ENCODE measurements at regions not wholly inside any gene's neighbourhood (a gene's known extent, or its start where the extent isn't known, plus 50 kb on each side); places are given as distances from the start of the nearest gene placed in this dataset.

- Histone ChIP-seq H3K9me2 (replicated peaks; ENCODE audit: insufficient read depth, low read length) (no peaks in the 10 kb centered on the region), H3K9me3 (ENCODE audit: low read length) (peaks cover 18% of the 10 kb centered on the region), H2AFZ (ENCODE audit: low read length) (no peak overlapping the region), H4K20me1 (ENCODE audit: insufficient read depth, low read depth, low read length) (no peaks in the 10 kb centered on the region), H3K27me3 (ENCODE audit: low read length) (no peaks in the 10 kb centered on the region), H3K79me2 (ENCODE audit: low read length) (no peaks in the 10 kb centered on the region), H3K4me1 (ENCODE audit: low read length) (no peaks in the 10 kb centered on the region), H3K36me3 (ENCODE audit: insufficient read depth, low read length) (no peaks in the 10 kb centered on the region), H3K27ac (ENCODE audit: low read length) (no peak overlapping the region), H3K4me2 (ENCODE audit: low read depth, low read length, poor library complexity, severe bottlenecking) (no peak overlapping the region), H3K9ac (ENCODE audit: low read length) (no peak overlapping the region), H3K4me3 (ENCODE audit: low read length) (no peak overlapping the region)
- no peak for DNase-seq
Observed at GRCh38 chr20:11795071-11795615, 122.5 kb upstream of the BTBD3 start.

GRCh38 chr20:11796026-11796425 lies 121.7 kb upstream of the BTBD3 start:
- no peak overlapping the region for H3K4me3 ChIP-seq (ENCODE audit: low read length)
- H3K36me3 ChIP-seq (ENCODE audit: insufficient read depth, low read length) = no peaks in the 10 kb centered on the region
- H3K27me3 ChIP-seq (ENCODE audit: low read length) = no peaks in the 10 kb centered on the region
- no peaks in the 10 kb centered on the region for H3K9me2 ChIP-seq (replicated peaks; ENCODE audit: insufficient read depth, low read length)
- H3K27ac ChIP-seq (ENCODE audit: low read length) = no peak overlapping the region
- no peaks in the 10 kb centered on the region for H3K4me1 ChIP-seq (ENCODE audit: low read length)
- no peak for DNase-seq
- H3K9ac ChIP-seq (ENCODE audit: low read length) = no peak overlapping the region
- peaks cover 17% of the 10 kb centered on the region for H3K9me3 ChIP-seq (ENCODE audit: low read length)
- H3K79me2 ChIP-seq (ENCODE audit: low read length) = no peaks in the 10 kb centered on the region
- no peaks in the 10 kb centered on the region for H4K20me1 ChIP-seq (ENCODE audit: insufficient read depth, low read depth, low read length)
- no peak overlapping the region for H3K4me2 ChIP-seq (ENCODE audit: low read depth, low read length, poor library complexity, severe bottlenecking)
- H2AFZ ChIP-seq (ENCODE audit: low read length) = no peak overlapping the region

- peaks cover 17% of the 10 kb centered on the region for H3K9me3 ChIP-seq (ENCODE audit: low read length)
- no peaks in the 10 kb centered on the region for H4K20me1 ChIP-seq (ENCODE audit: insufficient read depth, low read depth, low read length)
- no peaks in the 10 kb centered on the region for H3K27me3 ChIP-seq (ENCODE audit: low read length)
- H2AFZ ChIP-seq (ENCODE audit: low read length) = no peak overlapping the region
- no peaks in the 10 kb centered on the region for H3K36me3 ChIP-seq (ENCODE audit: insufficient read depth, low read length)
- no peak overlapping the region for H3K27ac ChIP-seq (ENCODE audit: low read length)
- no peak overlapping the region for H3K4me3 ChIP-seq (ENCODE audit: low read length)
- H3K4me2 ChIP-seq (ENCODE audit: low read depth, low read length, poor library complexity, severe bottlenecking) = no peak overlapping the region
- no peak overlapping the region for H3K9ac ChIP-seq (ENCODE audit: low read length)
- H3K79me2 ChIP-seq (ENCODE audit: low read length) = no peaks in the 10 kb centered on the region
- no peak for DNase-seq
- no peaks in the 10 kb centered on the region for H3K4me1 ChIP-seq (ENCODE audit: low read length)
- H3K9me2 ChIP-seq (replicated peaks; ENCODE audit: insufficient read depth, low read length) = no peaks in the 10 kb centered on the region
Observed at GRCh38 chr20:11797156-11797555, 120.5 kb upstream of the BTBD3 start.

DNA sequence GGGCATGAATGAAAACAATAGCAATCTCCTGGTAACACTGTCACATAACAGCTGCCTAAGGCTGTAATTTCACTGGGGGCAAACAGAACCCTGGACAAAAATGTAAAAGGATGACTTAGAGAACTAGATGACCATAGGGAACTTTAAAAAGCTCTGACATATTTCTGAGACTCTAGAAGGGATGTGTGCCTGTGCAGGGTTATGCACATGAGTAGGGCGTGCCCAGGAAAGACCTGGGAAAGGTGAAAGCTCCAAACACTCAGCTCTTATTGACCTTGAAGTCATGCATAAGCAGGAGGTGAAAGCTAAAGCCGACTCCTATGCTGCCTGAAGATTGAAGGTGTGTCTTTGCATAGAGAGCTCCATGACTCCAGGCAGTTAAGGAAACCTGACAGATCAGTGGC lies 118.4 kb upstream of the BTBD3 start:
- peaks cover 20% of the 10 kb centered on the region for H3K9me3 ChIP-seq (ENCODE audit: low read length)
- no peak overlapping the region for H2AFZ ChIP-seq (ENCODE audit: low read length)

DNA sequence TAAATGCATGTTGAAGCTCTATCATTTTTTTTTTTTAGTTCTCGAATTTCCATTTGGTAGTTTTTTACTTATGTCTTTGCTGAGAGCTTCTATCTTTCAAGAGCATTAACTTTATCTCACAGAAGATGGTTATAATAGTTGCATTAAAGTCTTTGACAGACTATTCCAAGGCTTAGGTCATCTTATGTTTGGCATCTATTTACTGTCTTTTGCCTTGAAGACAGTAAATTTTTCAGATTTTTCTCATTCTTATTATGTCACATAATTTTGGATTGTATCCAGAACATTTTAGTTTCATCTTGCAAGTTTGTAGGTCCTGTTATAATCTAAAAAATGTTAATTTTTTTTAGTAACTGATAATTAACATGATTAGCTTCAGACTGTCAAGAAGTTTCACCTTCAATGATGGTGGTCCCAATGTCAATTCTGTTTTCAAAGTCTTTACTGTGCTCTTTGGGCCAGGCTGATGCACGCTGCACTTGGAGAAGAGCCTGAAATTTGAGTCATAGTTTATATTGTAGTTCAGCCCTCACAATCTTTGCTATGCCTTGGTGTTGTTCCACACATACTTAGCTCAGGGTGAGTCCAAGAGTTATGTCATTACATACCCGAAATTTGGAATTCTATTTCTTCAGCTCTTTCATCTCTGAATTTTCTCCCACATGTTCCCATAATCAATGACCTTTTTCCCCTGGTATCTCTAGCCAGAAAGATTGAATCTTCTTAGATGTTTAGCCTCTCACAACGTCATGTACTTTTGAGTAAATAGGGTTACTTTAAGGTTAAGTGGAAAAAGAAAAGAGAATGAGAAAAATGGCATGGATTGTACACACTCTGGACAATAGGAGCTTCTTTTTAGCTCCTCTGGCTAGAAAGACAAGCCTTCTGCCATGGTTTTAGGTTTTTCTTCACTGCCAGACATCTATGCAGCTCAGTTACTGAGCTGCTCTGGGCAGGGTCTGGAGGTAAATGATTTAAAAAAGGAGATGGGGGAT lies 110.3 kb upstream of the BTBD3 start:
- H2AFZ ChIP-seq (ENCODE audit: low read length) = no peak overlapping the region
- no peak for DNase-seq
- no peaks in the 10 kb centered on the region for H4K20me1 ChIP-seq (ENCODE audit: insufficient read depth, low read depth, low read length)
- no peak overlapping the region for H3K9ac ChIP-seq (ENCODE audit: low read length)
- no peaks in the 10 kb centered on the region for H3K4me1 ChIP-seq (ENCODE audit: low read length)
- no peaks in the 10 kb centered on the region for H3K27me3 ChIP-seq (ENCODE audit: low read length)
- no peaks in the 10 kb centered on the region for H3K36me3 ChIP-seq (ENCODE audit: insufficient read depth, low read length)
- H3K4me3 ChIP-seq (ENCODE audit: low read length) = no peak overlapping the region
- H3K4me2 ChIP-seq (ENCODE audit: low read depth, low read length, poor library complexity, severe bottlenecking) = no peak overlapping the region
- no peaks in the 10 kb centered on the region for H3K79me2 ChIP-seq (ENCODE audit: low read length)
- H3K9me3 ChIP-seq (ENCODE audit: low read length) = peaks cover 19% of the 10 kb centered on the region
- no peaks in the 10 kb centered on the region for H3K9me2 ChIP-seq (replicated peaks; ENCODE audit: insufficient read depth, low read length)
- H3K27ac ChIP-seq (ENCODE audit: low read length) = no peak overlapping the region

More for the DNA sequence above, 118.4 kb upstream of the BTBD3 start:
- H3K36me3 ChIP-seq (ENCODE audit: insufficient read depth, low read length) = no peaks in the 10 kb centered on the region
- no peaks in the 10 kb centered on the region for H4K20me1 ChIP-seq (ENCODE audit: insufficient read depth, low read depth, low read length)
- H3K9me2 ChIP-seq (replicated peaks; ENCODE audit: insufficient read depth, low read length) = no peaks in the 10 kb centered on the region
- no peak for DNase-seq
- H3K27ac ChIP-seq (ENCODE audit: low read length) = no peak overlapping the region
- no peak overlapping the region for H3K4me2 ChIP-seq (ENCODE audit: low read depth, low read length, poor library complexity, severe bottlenecking)
- no peaks in the 10 kb centered on the region for H3K4me1 ChIP-seq (ENCODE audit: low read length)
- H3K9ac ChIP-seq (ENCODE audit: low read length) = no peak overlapping the region
- H3K4me3 ChIP-seq (ENCODE audit: low read length) = no peak overlapping the region
- no peaks in the 10 kb centered on the region for H3K27me3 ChIP-seq (ENCODE audit: low read length)
- no peaks in the 10 kb centered on the region for H3K79me2 ChIP-seq (ENCODE audit: low read length)

DNA sequence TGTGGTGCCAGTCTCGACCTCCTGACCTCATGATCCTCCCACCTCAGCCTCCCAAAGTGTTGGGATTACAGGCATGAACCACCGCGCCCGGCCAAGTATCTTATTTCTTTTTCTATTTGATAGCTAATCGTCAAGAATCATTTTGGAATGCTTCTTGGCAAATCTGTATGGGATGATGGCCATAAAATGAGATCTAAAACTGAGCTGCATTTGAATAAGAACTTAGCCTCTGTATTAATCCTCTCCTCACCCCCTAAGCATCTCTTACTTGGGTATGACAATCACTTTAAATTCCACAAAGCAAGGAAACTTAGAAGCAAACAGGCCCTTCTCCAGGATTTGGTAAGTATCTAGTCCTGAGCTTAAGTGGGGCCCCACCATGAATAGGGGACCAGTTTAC lies 108.9 kb upstream of the BTBD3 start:
- no peak overlapping the region for H3K27ac ChIP-seq (ENCODE audit: low read length)
- H3K4me2 ChIP-seq (ENCODE audit: low read depth, low read length, poor library complexity, severe bottlenecking) = no peak overlapping the region
- H3K9me2 ChIP-seq (replicated peaks; ENCODE audit: insufficient read depth, low read length) = no peaks in the 10 kb centered on the region
- H3K27me3 ChIP-seq (ENCODE audit: low read length) = no peaks in the 10 kb centered on the region
- no peak overlapping the region for H2AFZ ChIP-seq (ENCODE audit: low read length)
- peaks cover 22% of the 10 kb centered on the region for H3K9me3 ChIP-seq (ENCODE audit: low read length)
- no peaks in the 10 kb centered on the region for H4K20me1 ChIP-seq (ENCODE audit: insufficient read depth, low read depth, low read length)
- no peak overlapping the region for H3K9ac ChIP-seq (ENCODE audit: low read length)
- no peak overlapping the region for H3K4me3 ChIP-seq (ENCODE audit: low read length)
- no peaks in the 10 kb centered on the region for H3K79me2 ChIP-seq (ENCODE audit: low read length)
- H3K36me3 ChIP-seq (ENCODE audit: insufficient read depth, low read length) = no peaks in the 10 kb centered on the region
- no peaks in the 10 kb centered on the region for H3K4me1 ChIP-seq (ENCODE audit: low read length)
- no peak for DNase-seq

DNA sequence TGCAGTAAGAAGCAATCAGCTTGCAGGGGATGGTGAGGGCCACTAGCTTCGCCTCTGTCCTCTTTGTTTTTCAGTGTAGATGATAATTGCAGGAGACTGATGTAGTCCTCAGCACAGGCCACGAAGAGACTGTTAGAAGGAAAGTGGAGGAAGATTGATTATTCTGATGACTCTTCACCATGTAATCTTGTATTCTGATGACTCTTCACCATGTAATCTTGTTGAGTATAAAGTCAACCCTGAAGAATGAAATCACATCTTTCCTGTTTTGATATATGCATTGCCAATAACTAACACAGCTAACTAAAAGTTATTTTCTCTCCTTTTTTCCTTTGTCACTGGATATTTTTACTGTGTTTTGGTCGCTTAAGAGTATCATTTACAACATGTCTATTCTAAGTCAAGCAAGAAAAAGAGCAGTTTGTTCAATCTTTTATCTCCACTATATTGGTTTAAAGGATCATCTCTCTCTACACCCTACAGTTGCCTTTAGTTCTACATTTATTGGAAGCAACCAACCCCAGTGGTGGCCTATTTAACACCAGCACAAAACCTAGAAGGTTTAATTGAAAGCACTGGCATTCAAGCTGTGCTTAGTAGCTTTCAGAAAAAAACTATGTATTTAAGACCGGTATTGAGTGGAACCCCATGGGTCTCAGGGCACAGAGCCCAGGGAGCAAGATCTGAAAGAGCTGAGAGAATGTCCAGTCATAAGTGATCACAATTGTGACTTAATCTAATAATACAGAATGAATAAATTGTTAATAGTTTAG lies 107.2 kb upstream of the BTBD3 start:
- Histone ChIP-seq H4K20me1 (ENCODE audit: insufficient read depth, low read depth, low read length) (no peaks in the 10 kb centered on the region), H3K79me2 (ENCODE audit: low read length) (no peaks in the 10 kb centered on the region), H3K9ac (ENCODE audit: low read length) (no peak overlapping the region), H3K9me2 (replicated peaks; ENCODE audit: insufficient read depth, low read length) (no peaks in the 10 kb centered on the region), H3K27me3 (ENCODE audit: low read length) (no peaks in the 10 kb centered on the region), H3K4me1 (ENCODE audit: low read length) (no peaks in the 10 kb centered on the region), H3K4me2 (ENCODE audit: low read depth, low read length, poor library complexity, severe bottlenecking) (no peak overlapping the region), H3K36me3 (ENCODE audit: insufficient read depth, low read length) (no peaks in the 10 kb centered on the region), H3K27ac (ENCODE audit: low read length) (no peak overlapping the region), H3K9me3 (ENCODE audit: low read length) (peaks cover 14% of the 10 kb centered on the region), H3K4me3 (ENCODE audit: low read length) (no peak overlapping the region), H2AFZ (ENCODE audit: low read length) (no peak overlapping the region)
- DNase-seq = no peak
